GM12875 (cell line): ENCODE measurements at regions not wholly inside any gene's neighbourhood (a gene's known extent, or its start where the extent isn't known, plus 50 kb on each side); places are given as distances from the start of the nearest gene placed in this dataset.

Experiments
- H3K4me3 ChIP-seq: one replicate; pipeline ENCODE4 v1.5.1; 2011; ENCODE audit warnings: low read depth, low read length, control low read depth
- CTCF ChIP-seq: IDR thresholded peaks from 2 replicates; pipeline ENCODE4 v1.5.1; 2011; ENCODE audit warnings: low read depth, mild to moderate bottlenecking, control low read depth, inconsistent platforms, low read length, moderate library complexity, borderline replicate concordance; ENCODE audit not compliant: insufficient read depth

- TF ChIP-seq CTCF: no peak
- H3K4me3 ChIP-seq: no peak overlapping the region
These were observed 873.0 kb downstream of the OLFM4 start for GRCh38 chr13:53901593-53901992.

GRCh38 chr13:53907891-53908290, 879.3 kb downstream of the OLFM4 start:
- no peak for TF ChIP-seq CTCF
- no peak overlapping the region for H3K4me3 ChIP-seq

GRCh38 chr13:53920916-53921315, 892.3 kb downstream of the OLFM4 start:
- TF ChIP-seq CTCF: no peak
- no peak overlapping the region for H3K4me3 ChIP-seq

- H3K4me3 ChIP-seq: no peak overlapping the region
- TF ChIP-seq CTCF: no peak
These were observed 892.9 kb downstream of the OLFM4 start for GRCh38 chr13:53921473-53921872.

DNA sequence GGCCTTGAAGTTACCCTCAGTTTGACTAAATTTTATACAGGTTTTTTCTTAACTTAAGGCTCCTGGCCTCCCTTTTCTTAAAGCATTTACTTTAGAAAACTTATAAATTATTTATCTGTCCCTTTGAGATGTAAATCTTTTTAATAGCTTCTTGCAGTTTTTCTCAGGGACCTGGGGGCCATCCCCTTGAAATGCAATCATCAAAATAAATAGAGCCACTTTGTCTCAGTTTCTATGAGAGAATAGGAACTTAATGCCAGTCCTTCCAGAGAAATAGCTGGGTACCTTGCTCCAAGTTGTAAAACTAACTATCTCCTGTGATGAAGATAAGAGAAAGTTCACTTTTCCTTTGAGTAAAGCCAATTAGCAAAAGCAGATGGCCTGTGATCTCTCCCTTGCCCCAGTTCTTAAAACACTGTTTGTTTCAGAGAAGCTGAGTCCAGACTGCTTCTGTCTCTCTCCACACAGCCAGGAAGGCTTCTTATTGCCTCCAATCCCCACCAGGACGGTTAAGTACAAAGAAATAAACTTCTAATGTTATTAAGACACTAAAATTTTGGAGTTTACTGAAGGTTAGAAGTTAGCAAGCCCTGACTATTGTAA, 913.1 kb downstream of the OLFM4 start:
- no peak for TF ChIP-seq CTCF
- H3K4me3 ChIP-seq: no peak overlapping the region

- H3K4me3 ChIP-seq: no peak overlapping the region
- no peak for TF ChIP-seq CTCF
These were observed 917.9 kb downstream of the OLFM4 start for GRCh38 chr13:53946500-53946899.

- H3K4me3 ChIP-seq: no peak overlapping the region
- TF ChIP-seq CTCF: no peak
These were observed 924.6 kb downstream of the OLFM4 start for GRCh38 chr13:53953183-53953582.
